GM20000 (cell line): ENCODE measurements at regions not wholly inside any gene's neighbourhood (a gene's known extent, or its start where the extent isn't known, plus 50 kb on each side); places are given as distances from the start of the nearest gene placed in this dataset.

ENCODE experiments used
- DNase-seq: peaks from one replicate; pipeline ENCODE4 v3.0.0; 2012; ENCODE audit warnings: low spot score
- TF ChIP-seq, protein P1 (sequence below): IDR thresholded peaks from 2 replicates; pipeline ENCODE4 v1.5.1; 2012; ENCODE audit warnings: mild to moderate bottlenecking, control low read depth; ENCODE audit errors: extremely low read depth, missing control alignments

DNA sequence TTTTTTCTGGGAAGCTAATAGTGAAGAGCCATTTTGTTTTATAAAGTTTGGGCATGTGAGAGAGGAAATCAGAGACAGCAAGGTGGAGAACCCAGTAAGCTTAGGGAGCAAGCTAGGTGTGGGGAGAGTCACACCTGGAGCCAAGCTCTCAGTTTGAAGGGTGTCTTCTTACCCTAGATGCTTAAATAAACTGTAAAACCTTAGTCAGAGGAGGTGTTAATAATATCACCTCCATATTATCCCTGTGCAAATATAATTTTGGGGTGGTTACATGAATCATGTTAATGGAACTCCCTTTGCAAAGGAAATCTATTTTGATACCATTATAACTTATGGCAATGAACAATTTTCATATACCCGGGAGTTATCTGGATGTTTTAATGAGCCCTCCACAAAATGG is 246.2 kb upstream of the PLET1 start:
- TF ChIP-seq, protein P1, sequence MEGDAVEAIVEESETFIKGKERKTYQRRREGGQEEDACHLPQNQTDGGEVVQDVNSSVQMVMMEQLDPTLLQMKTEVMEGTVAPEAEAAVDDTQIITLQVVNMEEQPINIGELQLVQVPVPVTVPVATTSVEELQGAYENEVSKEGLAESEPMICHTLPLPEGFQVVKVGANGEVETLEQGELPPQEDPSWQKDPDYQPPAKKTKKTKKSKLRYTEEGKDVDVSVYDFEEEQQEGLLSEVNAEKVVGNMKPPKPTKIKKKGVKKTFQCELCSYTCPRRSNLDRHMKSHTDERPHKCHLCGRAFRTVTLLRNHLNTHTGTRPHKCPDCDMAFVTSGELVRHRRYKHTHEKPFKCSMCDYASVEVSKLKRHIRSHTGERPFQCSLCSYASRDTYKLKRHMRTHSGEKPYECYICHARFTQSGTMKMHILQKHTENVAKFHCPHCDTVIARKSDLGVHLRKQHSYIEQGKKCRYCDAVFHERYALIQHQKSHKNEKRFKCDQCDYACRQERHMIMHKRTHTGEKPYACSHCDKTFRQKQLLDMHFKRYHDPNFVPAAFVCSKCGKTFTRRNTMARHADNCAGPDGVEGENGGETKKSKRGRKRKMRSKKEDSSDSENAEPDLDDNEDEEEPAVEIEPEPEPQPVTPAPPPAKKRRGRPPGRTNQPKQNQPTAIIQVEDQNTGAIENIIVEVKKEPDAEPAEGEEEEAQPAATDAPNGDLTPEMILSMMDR, result no peak
- no peak for DNase-seq

DNA sequence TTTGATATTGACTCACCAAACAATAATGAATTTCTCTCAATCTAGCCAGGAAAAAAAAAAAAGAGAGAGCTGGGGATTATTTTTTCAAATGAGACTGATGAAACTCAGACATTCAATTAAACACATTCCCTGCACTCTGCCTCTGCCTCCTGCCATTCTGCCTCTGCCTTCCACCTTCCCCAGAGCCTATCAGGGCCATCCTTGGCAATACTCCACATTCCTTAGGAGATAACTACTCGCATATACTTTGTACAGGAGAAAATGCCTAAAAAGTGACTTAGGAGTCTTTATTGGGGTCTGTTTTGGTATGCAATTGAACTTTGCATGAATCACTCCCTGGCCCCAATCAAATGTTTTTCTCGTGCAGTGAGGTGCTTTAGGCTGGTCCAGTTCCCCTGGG is 246.6 kb upstream of the PLET1 start:
- TF ChIP-seq, protein P1, result no peak
- DNase-seq, result no peak

DNA sequence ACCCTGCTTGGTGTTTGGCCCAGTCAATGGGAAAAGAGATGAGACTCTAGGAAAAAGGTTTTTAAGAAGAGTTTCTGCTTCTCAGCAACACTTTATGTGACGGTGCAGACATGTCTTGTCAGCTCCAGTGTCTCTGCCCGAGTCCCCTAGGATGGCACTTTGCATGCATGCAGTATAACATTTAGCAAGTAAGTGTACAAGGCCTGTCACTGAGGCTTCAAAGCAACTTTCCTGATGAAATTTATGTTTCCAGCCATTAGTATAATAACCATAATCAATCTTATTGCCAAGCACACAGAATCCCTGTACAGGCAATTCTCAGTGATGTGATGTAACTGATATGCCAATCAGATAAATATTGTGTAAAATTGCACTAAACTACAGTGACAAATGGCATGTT is 248.1 kb upstream of the PLET1 start:
- DNase-seq, result no peak
- TF ChIP-seq, protein P1, result no peak

DNA sequence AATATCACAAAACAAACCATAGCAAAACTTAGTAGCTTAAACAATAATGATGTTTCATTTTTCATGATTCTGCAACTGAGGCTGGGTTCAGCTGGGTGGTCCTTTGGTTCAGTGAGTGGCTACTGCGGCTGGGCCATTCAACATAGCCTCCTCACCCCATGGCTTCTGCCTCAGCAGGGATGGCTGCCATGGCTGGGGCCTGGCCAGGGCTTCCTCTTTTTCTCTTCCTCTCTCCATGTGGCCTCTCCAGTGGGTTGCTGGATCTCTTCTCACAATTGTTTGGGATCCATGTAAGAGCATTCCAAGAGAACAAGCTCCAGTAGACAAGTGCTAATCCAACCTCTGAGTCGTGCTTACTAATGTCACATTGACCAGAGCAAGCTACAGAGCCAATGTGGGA is 248.6 kb upstream of the PLET1 start:
- no peak for DNase-seq

DNA sequence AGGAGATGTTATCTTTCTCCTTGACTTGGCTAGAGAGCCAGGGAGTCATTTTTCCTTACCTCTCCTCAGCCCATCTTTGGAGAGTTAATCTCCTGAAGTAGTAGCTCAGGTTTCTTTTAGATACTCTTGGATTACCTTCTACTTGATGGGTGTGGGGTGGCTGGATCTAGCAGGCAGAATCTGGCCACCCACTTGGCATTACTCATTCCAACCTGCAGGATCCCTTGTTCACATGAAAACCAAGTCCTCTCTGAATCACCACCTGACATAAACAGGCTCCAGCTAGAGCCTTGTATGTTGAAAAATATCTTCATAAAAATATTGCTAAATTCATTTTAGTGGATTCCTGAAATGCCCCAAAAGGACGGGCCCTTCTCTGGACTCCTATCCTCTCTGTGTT is 250.6 kb upstream of the PLET1 start:
- DNase-seq, result no peak

More for the DNA sequence above, 248.6 kb upstream of the PLET1 start:
- TF ChIP-seq, protein P1, result no peak

DNA sequence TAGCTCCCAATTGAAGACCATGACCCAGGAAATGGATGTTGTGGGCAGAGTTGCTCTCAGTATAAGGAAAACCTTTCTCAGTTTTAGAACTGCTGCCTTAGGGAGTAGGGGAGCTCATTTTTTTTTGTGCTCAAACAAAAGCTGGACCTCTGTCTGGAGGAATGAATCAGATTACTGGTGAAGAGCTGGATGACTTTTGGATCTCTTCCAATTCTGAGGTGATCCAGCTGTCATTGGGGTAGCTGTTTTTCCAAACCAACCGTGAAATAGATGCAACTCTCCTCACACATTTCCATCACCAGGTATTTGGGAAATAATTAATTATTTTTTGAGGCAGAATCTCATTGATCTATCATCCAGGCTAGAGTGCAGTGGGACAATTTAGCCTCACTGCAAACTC is 251.3 kb upstream of the PLET1 start:
- DNase-seq, result no peak
- TF ChIP-seq, protein P1, result no peak

More for the DNA sequence above, 250.6 kb upstream of the PLET1 start:
- TF ChIP-seq, protein P1, result no peak

DNA sequence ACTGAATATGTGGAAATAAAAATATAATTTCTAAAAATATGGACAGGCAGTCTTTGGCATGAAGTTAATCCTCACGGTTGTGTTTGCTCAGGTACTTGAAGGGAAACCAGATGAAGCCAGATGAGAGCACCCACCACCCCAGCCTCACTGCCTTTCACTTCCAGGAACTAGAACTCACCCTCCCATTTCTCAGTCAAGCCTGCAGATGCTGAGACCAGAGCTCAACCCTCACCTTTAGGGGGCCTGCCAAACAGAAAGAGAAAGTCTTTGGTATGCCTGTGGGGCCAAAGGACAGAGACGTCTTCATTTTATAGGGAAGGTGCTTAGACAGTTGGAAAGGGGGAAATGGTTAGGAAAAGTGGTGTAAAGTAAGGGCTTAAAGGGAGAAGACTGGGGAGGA is 252.8 kb upstream of the PLET1 start:
- TF ChIP-seq, protein P1, result no peak
- DNase-seq, result no peak
